ENCODE measurements at regions not wholly inside any gene's neighbourhood (a gene's known extent, or its start where the extent isn't known, plus 50 kb on each side); places are given as distances from the start of the nearest gene placed in this dataset.

DNA sequence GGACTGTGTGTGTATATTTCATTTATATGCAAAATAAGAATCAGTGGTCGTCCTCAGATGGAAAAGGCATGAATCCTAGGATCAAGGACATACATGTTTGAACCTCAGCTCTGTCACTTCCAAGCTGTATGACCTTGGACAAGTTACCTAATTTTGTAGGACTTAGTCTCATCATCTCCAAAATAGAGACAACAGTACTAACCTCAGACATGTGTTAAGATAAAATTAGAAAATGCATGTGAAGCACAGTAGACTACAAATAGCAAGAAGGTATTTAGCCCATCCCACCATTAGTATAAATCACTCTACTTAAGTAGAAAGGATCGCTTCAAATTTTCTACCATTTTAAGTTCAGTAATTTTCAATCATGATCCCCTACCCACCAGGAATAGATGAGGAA, 309.8 kb downstream of the ZEB2 start:
- 91% methylated on average over 2 of the region's 2 CpGs for WGBS

DNA sequence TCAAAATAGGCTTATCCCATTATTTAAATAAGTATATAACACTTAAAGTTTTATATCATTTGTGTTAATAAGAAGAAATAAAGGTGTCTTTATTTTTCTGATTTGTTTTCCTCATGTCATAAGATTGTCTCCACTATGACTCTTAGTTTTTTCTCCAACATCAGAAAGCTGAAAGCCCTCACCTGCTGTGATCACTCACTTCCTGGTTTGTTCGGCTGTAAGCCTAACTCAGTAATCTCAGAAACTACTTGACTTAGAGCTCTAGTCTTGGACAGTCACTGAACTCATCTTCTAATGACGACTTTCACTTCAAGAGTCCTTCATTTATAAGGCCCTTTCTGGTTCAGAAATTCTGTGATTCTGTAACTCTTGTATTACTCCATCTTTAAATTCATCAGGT, 311.0 kb downstream of the ZEB2 start:
- no peaks in the 10 kb centered on the region for H3K27me3 ChIP-seq (replicated peaks; ENCODE audit: insufficient read depth)
- no peak for DNase-seq (ENCODE audit: low spot score)
- 97% methylated on average over 2 of the region's 2 CpGs for WGBS
- intact Hi-C loops (cut with DNase I): no loop called here
- H3K36me3 ChIP-seq: no peaks in the 10 kb centered on the region
- TF ChIP-seq CTCF (IDR thresholded peaks at IDR 0.05) (no peak), POLR2AphosphoS5 (IDR thresholded peaks at IDR 0.05) (no peak), POLR2A (IDR thresholded peaks at IDR 0.05) (no peak)
- no peaks in the 10 kb centered on the region for H3K4me1 ChIP-seq (replicated peaks)
- no peak overlapping the region for H3K4me3 ChIP-seq
- no peak overlapping the region for H3K27ac ChIP-seq
- H3K9me3 ChIP-seq: no peaks in the 10 kb centered on the region

More for the DNA sequence above, 309.8 kb downstream of the ZEB2 start:
- TF ChIP-seq CTCF (IDR thresholded peaks at IDR 0.05) (no peak), POLR2A (IDR thresholded peaks at IDR 0.05) (no peak), POLR2AphosphoS5 (IDR thresholded peaks at IDR 0.05) (no peak)
- DNase-seq (ENCODE audit: low spot score): no peak
- intact Hi-C loops (cut with DNase I): no loop called here
- H3K9me3 ChIP-seq: no peaks in the 10 kb centered on the region
- H3K4me3 ChIP-seq: no peak overlapping the region
- H3K4me1 ChIP-seq (replicated peaks): no peaks in the 10 kb centered on the region
- H3K27ac ChIP-seq: no peak overlapping the region
- no peaks in the 10 kb centered on the region for H3K27me3 ChIP-seq (replicated peaks; ENCODE audit: insufficient read depth)
- no peaks in the 10 kb centered on the region for H3K36me3 ChIP-seq

- DNase-seq (ENCODE audit: low spot score): no peak
- Histone ChIP-seq H3K4me3 (no peak overlapping the region), H3K27ac (no peak overlapping the region), H3K36me3 (no peaks in the 10 kb centered on the region), H3K27me3 (replicated peaks; ENCODE audit: insufficient read depth) (no peaks in the 10 kb centered on the region), H3K9me3 (no peaks in the 10 kb centered on the region), H3K4me1 (replicated peaks) (no peaks in the 10 kb centered on the region)
- WGBS: 98% methylated on average over 2 of the region's 2 CpGs
- no peak for TF ChIP-seq POLR2AphosphoS5 (IDR thresholded peaks at IDR 0.05)
- no peak for TF ChIP-seq CTCF (IDR thresholded peaks at IDR 0.05)
- no peak for TF ChIP-seq POLR2A (IDR thresholded peaks at IDR 0.05)
- intact Hi-C loops (cut with DNase I): no loop called here
These were observed 313.9 kb downstream of the ZEB2 start for GRCh38 chr2:144206019-144206418.

DNA sequence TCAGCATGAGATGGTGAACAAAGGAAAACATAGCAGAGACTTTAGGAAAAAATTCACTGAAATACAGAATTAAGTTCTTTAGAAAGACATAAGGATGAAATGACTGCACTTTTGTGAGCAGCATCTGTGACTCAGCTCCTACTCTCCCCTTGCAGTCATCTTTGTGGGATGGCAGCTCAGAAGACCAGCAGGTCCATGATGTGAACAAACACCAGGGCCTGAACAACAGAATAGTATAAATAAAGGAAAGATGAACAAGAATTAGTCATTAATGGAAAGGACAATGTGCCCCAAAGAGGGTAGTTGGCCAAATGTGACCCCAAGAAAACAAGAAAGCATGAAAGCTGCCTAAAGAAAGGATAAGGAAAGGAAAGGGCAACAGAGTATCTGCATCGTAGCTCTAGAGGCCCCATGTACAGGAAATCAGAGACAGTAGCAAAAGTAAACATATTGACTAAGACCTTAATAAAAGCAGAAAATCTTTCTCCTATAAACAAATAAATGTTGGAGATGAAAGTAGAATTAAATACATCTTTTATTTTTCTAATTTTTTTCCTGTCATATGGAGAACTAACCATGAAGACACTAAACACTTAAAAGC, 318.0 kb downstream of the ZEB2 start:
- intact Hi-C loops (cut with DNase I): no loop called here
- no peaks in the 10 kb centered on the region for H3K9me3 ChIP-seq
- no peak overlapping the region for H3K27ac ChIP-seq
- no peaks in the 10 kb centered on the region for H3K4me1 ChIP-seq (replicated peaks)
- H3K4me3 ChIP-seq: no peak overlapping the region
- WGBS: 46% methylated on average over 1 of the region's 1 CpG
- H3K36me3 ChIP-seq: no peaks in the 10 kb centered on the region
- TF ChIP-seq POLR2AphosphoS5 (IDR thresholded peaks at IDR 0.05) (no peak), POLR2A (IDR thresholded peaks at IDR 0.05) (no peak), CTCF (IDR thresholded peaks at IDR 0.05) (no peak)
- no peak for DNase-seq (ENCODE audit: low spot score)
- H3K27me3 ChIP-seq (replicated peaks; ENCODE audit: insufficient read depth): no peaks in the 10 kb centered on the region

- Histone ChIP-seq H3K27ac (no peak overlapping the region), H3K27me3 (replicated peaks; ENCODE audit: insufficient read depth) (no peaks in the 10 kb centered on the region), H3K9me3 (no peaks in the 10 kb centered on the region), H3K4me3 (no peak overlapping the region), H3K36me3 (no peaks in the 10 kb centered on the region), H3K4me1 (replicated peaks) (no peaks in the 10 kb centered on the region)
- WGBS: 93% methylated on average over 6 of the region's 6 CpGs
- DNase-seq (ENCODE audit: low spot score): no peak
- no peak for TF ChIP-seq POLR2A (IDR thresholded peaks at IDR 0.05)
- no peak for TF ChIP-seq POLR2AphosphoS5 (IDR thresholded peaks at IDR 0.05)
- TF ChIP-seq CTCF (IDR thresholded peaks at IDR 0.05): no peak
- intact Hi-C loops (cut with DNase I): no loop called here
These were observed 318.8 kb downstream of the ZEB2 start for GRCh38 chr2:144201126-144201525.
